Nephron (organoid): ENCODE measurements at regions not wholly inside any gene's neighbourhood (a gene's known extent, or its start where the extent isn't known, plus 50 kb on each side); places are given as distances from the start of the nearest gene placed in this dataset.

ENCODE experiments used
- H3K27ac Mint-ChIP-seq, 3 experiments: 2 replicates each; pipeline ENCODE4 v1.8.0; 2020; ENCODE audit warnings: mixed read lengths in 3 of 3, mild to moderate bottlenecking in 2 of 3, moderate library complexity in 1 of 3
- H3K27me3 Mint-ChIP-seq: 2 replicates; pipeline ENCODE4 v1.8.0; 2021; ENCODE audit warnings: low read depth, mild to moderate bottlenecking, moderate library complexity, mixed read lengths
- H3K36me3 Mint-ChIP-seq: 2 replicates; pipeline ENCODE4 v1.8.0; 2020; ENCODE audit warnings: low read depth, mixed read lengths
- H3K4me1 Mint-ChIP-seq: 2 replicates; pipeline ENCODE4 v1.8.0; 2020; ENCODE audit warnings: mixed read lengths
- H3K4me3 Mint-ChIP-seq, 3 experiments: 2 replicates each; pipeline ENCODE4 v1.8.0; 2020; ENCODE audit warnings: mild to moderate bottlenecking in 3 of 3, mixed read lengths in 3 of 3, moderate library complexity in 2 of 3
- H3K9me3 Mint-ChIP-seq: 2 replicates; pipeline ENCODE4 v1.8.0; 2020; ENCODE audit warnings: mixed read lengths
- TF ChIP-seq, protein P1 (sequence below), 3 experiments: fragments of 200-600 bp; sonication (generic); IDR thresholded peaks; one replicate each; pipeline ENCODE4 v1.5.0; 2021; ENCODE audit warnings: antibody characterized with exemption in 3 of 3; ENCODE audit not compliant: unreplicated experiment in 3 of 3

DNA sequence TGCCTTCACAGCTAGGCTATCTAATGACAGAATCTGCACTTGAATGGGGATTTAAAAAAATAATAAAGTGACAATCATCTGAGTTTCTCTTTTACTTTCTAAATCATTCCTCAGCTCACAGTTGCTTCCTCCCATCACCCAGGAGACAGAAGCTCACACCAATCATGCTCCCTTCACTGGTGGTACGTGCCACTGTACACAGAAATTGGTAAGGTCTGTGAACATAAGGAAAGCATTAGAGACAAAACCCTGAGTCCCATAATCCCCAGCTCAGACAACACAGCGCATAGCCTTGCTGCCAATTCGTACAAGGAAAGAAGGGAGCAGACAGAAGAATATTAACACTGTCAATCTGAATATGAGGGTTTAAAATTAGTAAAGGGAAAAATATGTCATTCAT, 133.1 kb downstream of the IDS start:
- no peak overlapping the region for H3K4me3 Mint-ChIP-seq
- no peaks in the 10 kb centered on the region for H3K36me3 Mint-ChIP-seq
- no peaks in the 10 kb centered on the region for H3K4me1 Mint-ChIP-seq
- H3K27ac Mint-ChIP-seq, result no peak overlapping the region
- no peaks in the 10 kb centered on the region for H3K27me3 Mint-ChIP-seq
- H3K9me3 Mint-ChIP-seq, result peaks cover 6% of the 10 kb centered on the region
- TF ChIP-seq, protein P1, sequence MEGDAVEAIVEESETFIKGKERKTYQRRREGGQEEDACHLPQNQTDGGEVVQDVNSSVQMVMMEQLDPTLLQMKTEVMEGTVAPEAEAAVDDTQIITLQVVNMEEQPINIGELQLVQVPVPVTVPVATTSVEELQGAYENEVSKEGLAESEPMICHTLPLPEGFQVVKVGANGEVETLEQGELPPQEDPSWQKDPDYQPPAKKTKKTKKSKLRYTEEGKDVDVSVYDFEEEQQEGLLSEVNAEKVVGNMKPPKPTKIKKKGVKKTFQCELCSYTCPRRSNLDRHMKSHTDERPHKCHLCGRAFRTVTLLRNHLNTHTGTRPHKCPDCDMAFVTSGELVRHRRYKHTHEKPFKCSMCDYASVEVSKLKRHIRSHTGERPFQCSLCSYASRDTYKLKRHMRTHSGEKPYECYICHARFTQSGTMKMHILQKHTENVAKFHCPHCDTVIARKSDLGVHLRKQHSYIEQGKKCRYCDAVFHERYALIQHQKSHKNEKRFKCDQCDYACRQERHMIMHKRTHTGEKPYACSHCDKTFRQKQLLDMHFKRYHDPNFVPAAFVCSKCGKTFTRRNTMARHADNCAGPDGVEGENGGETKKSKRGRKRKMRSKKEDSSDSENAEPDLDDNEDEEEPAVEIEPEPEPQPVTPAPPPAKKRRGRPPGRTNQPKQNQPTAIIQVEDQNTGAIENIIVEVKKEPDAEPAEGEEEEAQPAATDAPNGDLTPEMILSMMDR (IDR thresholded peaks at IDR 0.05; ENCODE audit: unreplicated experiment in 3 of 3), result no peak

DNA sequence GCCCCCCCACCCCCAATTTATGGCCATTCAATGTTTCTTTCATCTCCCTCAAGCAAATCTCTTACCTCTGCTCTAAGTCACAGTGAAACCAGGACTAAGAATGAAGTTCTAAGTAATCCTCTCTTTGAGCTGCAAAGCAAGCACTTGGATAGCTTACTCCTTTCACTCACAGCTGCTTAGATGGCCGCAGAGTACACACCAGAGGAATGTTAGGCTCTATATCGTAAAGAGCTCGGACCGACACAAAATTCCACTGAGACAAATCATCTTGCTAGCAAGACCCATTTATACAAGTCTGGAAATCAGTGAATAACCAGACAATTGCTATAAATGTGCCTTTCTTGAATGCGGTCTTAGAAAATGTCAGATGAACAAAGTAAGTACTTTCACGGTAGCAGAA, 135.0 kb downstream of the IDS start:
- Mint-ChIP-seq H3K9me3 (peaks cover 8% of the 10 kb centered on the region), H3K4me3 (no peak overlapping the region), H3K27me3 (no peaks in the 10 kb centered on the region), H3K36me3 (no peaks in the 10 kb centered on the region), H3K4me1 (no peaks in the 10 kb centered on the region), H3K27ac (no peak overlapping the region)
- TF ChIP-seq, protein P1 (IDR thresholded peaks at IDR 0.05; ENCODE audit: unreplicated experiment in 3 of 3), result no peak

DNA sequence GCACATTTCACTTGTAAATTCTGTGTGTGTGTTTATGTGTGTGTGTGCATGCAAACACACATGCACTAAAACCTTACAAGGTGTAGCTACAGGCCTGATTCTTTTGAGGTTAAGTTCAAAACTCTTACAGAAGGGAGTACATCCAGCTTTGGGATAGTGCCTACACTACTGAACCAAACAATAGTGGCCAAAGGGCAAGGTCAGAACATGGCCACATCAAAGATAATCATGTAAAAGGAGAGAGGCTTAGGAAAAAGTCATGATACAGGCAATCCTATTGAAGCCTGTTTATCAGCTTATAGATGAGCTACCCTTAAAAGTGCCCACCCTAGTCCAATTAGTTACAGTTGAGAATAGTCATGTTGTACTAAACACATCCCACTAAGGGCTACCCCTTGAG, 139.6 kb downstream of the IDS start:
- TF ChIP-seq, protein P1 (IDR thresholded peaks at IDR 0.05; ENCODE audit: unreplicated experiment in 3 of 3), result no peak
- no peaks in the 10 kb centered on the region for H3K4me1 Mint-ChIP-seq
- no peak overlapping the region for H3K27ac Mint-ChIP-seq
- no peaks in the 10 kb centered on the region for H3K36me3 Mint-ChIP-seq
- H3K9me3 Mint-ChIP-seq, result peaks cover 12% of the 10 kb centered on the region
- no peaks in the 10 kb centered on the region for H3K27me3 Mint-ChIP-seq
- H3K4me3 Mint-ChIP-seq, result no peak overlapping the region

DNA sequence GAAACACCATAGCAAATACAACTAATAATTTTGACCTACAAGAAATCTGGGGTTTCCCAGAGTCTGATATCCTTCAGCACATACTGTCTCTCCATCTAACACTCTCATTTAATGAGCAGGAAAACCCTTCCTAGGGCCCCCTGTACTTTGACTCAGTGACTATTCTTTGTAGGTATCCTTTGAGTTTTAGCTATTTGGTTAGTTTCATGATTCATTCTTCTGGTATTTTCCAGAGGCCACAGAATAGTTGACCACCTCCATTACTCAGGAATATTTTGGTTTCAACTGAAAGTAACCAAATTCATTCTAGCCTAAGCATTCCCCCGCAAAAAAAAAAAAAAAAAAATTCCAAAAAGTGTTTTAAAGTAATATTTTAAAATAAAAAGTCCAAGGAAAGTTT, 140.0 kb downstream of the IDS start:
- H3K4me1 Mint-ChIP-seq, result no peaks in the 10 kb centered on the region
- H3K4me3 Mint-ChIP-seq, result no peak overlapping the region
- TF ChIP-seq, protein P1 (IDR thresholded peaks at IDR 0.05; ENCODE audit: unreplicated experiment in 3 of 3), result no peak
- peaks cover 13% of the 10 kb centered on the region for H3K9me3 Mint-ChIP-seq
- H3K27ac Mint-ChIP-seq, result no peak overlapping the region
- no peaks in the 10 kb centered on the region for H3K36me3 Mint-ChIP-seq
- no peaks in the 10 kb centered on the region for H3K27me3 Mint-ChIP-seq

DNA sequence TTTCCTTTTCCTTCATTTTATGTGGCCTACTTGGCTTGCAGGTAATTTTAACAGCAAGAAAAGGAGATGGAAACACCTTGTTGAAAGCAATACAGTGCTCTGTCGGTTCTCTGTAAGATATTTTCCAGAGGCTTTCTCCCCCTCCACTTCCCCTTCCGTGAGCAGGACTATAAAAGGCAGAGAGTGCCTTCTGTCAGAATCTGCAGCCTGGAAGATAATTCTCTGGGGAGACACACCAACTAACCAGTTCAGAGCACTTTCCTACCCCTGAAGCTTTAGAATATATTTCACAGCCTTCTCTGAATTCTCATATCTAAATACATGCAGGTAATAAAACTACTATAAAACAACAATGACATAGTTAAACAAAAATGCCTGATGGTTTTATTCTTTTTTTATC, 141.1 kb downstream of the IDS start:
- Mint-ChIP-seq H3K27me3 (no peaks in the 10 kb centered on the region), H3K9me3 (peaks cover 20% of the 10 kb centered on the region), H3K4me3 (no peak overlapping the region), H3K4me1 (no peaks in the 10 kb centered on the region), H3K27ac (no peak overlapping the region), H3K36me3 (no peaks in the 10 kb centered on the region)
- TF ChIP-seq, protein P1 (IDR thresholded peaks at IDR 0.05; ENCODE audit: unreplicated experiment in 3 of 3), result no peak

DNA sequence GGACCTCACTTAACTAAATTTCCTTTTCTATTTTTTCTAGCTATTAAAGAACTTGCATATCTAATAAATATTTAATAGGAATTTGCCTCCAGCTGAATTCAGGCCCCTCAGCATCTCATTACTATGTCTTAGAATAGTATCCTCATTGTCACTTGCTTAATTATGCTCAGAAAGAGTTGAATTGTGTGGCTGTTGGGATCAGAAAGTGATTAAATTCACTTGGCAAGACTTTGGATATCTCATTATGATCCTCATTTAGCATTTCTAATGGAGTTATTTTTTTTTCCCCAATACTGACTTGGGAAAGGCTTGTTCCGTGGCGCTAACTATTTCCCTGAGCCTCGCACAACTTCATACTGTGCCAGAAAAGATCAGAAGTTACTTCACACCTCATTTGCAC, 158.8 kb downstream of the IDS start:
- Mint-ChIP-seq H3K4me3 (no peak overlapping the region), H3K9me3 (peaks cover 32% of the 10 kb centered on the region), H3K36me3 (no peaks in the 10 kb centered on the region), H3K27me3 (no peaks in the 10 kb centered on the region), H3K4me1 (no peaks in the 10 kb centered on the region), H3K27ac (no peak overlapping the region)
- TF ChIP-seq, protein P1 (IDR thresholded peaks at IDR 0.05; ENCODE audit: unreplicated experiment in 3 of 3), result no peak
